K562 (cell line): ENCODE measurements at regions not wholly inside any gene's neighbourhood (a gene's known extent, or its start where the extent isn't known, plus 50 kb on each side); places are given as distances from the start of the nearest gene placed in this dataset.
"Not testable (repeated sequence)": the region's sequence is repeated elsewhere in the genome, so short reads cannot be mapped to it uniquely, and the experiment has no call there.

ENCODE experiments used
- ATAC-seq: fragments of 200-7000 bp; cut with Tn5 transposase; 3 replicates; pipeline ENCODE4 v1.9.1; 2020; ENCODE audit warnings: moderate library complexity
- BruUV-seq: library from RNA; stranded (reverse); fragments of 400-500 nt; replicated peaks from 2 replicates; lab custom pipeline; 2021; lab: Mats Ljungman, UMichigan
- CTCF ChIA-PET: fragments of 300-600 bp; formaldehyde crosslinking; extraction: SDS; loops from one replicate; lab custom pipeline; 2021; ENCODE audit warnings: low intra/inter-chr PET ratio; lab: Yijun Ruan, JAX
- POLR2A ChIA-PET: fragments of 300-600, 350-650 bp; sonication (Branson Sonifier 250); formaldehyde crosslinking; extraction: SDS; loops from one replicate; lab custom pipeline; 2021; ENCODE audit warnings: antibody characterized with exemption, inconsistent platforms; lab: Yijun Ruan, JAX
- DNase-seq, 4 experiments: peaks; one replicate each; pipeline versions ENCODE4 v3.0.0 to v3.0.0-alpha.2; 2011 to 2018; ENCODE audit warnings: low spot score in 3 of 4, mixed read lengths in 3 of 4; ENCODE audit errors: extremely low read depth in 1 of 4
- FAIRE-seq: peaks from 2 replicates; lab custom pipeline; 2011; peaks lifted over from hg19 to GRCh38; lab: Jason Lieb, UNC
- H2AFZ ChIP-seq: 2 replicates; pipeline ENCODE4 v1.6.0; 2011; ENCODE audit warnings: low read depth, low read length, control low read depth, inconsistent platforms
- H3K27ac ChIP-seq: fragments of 200-600 bp; 3 replicates; pipeline ENCODE4 v1.8.0; 2011; ENCODE audit warnings: low read depth, mild to moderate bottlenecking, control low read depth, inconsistent platforms, low read length, moderate library complexity, mixed read lengths; ENCODE audit errors: extremely low read depth
- H3K27me3 ChIP-seq, 2 experiments: fragments of 300-600 bp in 1 of 2; 2 replicates in 1 of 2; 3 replicates in 1 of 2; pipeline versions ENCODE4 v1.6.0 to v1.8.0; 2011; ENCODE audit warnings: inconsistent platforms in 2 of 2, low read length in 2 of 2, mild to moderate bottlenecking in 1 of 2, mixed read lengths in 1 of 2, moderate library complexity in 1 of 2; ENCODE audit not compliant: control insufficient read depth in 2 of 2, insufficient read depth in 2 of 2
- H3K36me3 ChIP-seq: fragments of 300-600 bp; 3 replicates; pipeline ENCODE4 v1.8.0; 2011; ENCODE audit warnings: mild to moderate bottlenecking, low read length, inconsistent platforms; ENCODE audit not compliant: control insufficient read depth, insufficient read depth
- H3K4me1 ChIP-seq, 2 experiments: fragments of 200-600 bp in 1 of 2; replicated peaks in 1 of 2; 2 replicates in 1 of 2; 3 replicates in 1 of 2; pipeline versions ENCODE4 v1.5.1 to v1.8.0; 2011; ENCODE audit warnings: inconsistent platforms in 2 of 2, low read length in 2 of 2, mild to moderate bottlenecking in 1 of 2, mixed read lengths in 1 of 2, moderate library complexity in 1 of 2; ENCODE audit not compliant: control insufficient read depth in 2 of 2, insufficient read depth in 2 of 2
- H3K4me2 ChIP-seq: 2 replicates; pipeline ENCODE4 v1.6.1; 2011; ENCODE audit warnings: low read length, control low read depth, inconsistent platforms, mixed read lengths; ENCODE audit not compliant: insufficient read depth
- H3K4me3 ChIP-seq: fragments of 200-600 bp; sonication (generic), shearing (Covaris generic); 2 replicates; pipeline ENCODE4 v1.5.1; 2016; ENCODE audit warnings: control low read depth, inconsistent platforms
- H3K79me2 ChIP-seq: fragments of 200-600 bp; 3 replicates; pipeline ENCODE4 v1.8.0; 2011; ENCODE audit warnings: low read length, inconsistent platforms; ENCODE audit not compliant: control insufficient read depth, insufficient read depth
- H3K9ac ChIP-seq, 2 experiments: 2 replicates each; pipeline versions ENCODE4 v1.6.0 to v1.6.1; 2011; ENCODE audit warnings: low read depth in 2 of 2, low read length in 2 of 2, control low read depth in 1 of 2, inconsistent platforms in 1 of 2, mild to moderate bottlenecking in 1 of 2, mixed read lengths in 1 of 2; ENCODE audit not compliant: insufficient read depth in 1 of 2
- H3K9me1 ChIP-seq: one replicate; pipeline ENCODE4 v1.6.0; 2011; ENCODE audit warnings: inconsistent platforms, mild to moderate bottlenecking, low read length, moderate library complexity; ENCODE audit not compliant: control insufficient read depth, insufficient read depth
- H3K9me3 ChIP-seq: replicated peaks from 2 replicates; pipeline ENCODE4 v1.5.1; 2011; ENCODE audit warnings: low read depth, low read length, inconsistent platforms; ENCODE audit not compliant: control insufficient read depth, insufficient read depth
- H4K20me1 ChIP-seq: replicated peaks from 2 replicates; pipeline ENCODE4 v1.6.1; 2011; ENCODE audit warnings: low read length, inconsistent platforms, mixed read lengths; ENCODE audit not compliant: control insufficient read depth, insufficient read depth
- DIDO1 ChIP-seq: fragments of 450-650 bp; IDR thresholded peaks from 2 replicates; pipeline ENCODE4 v1.6.1; 2016; ENCODE audit warnings: low read depth, missing biosample characterization, missing genetic modification characterization
- HMG20A ChIP-seq: fragments of 450-650 bp; formaldehyde crosslinking; conservative IDR thresholded peaks from 2 replicates; pipeline ENCODE4 v1.4.0; 2020; ENCODE audit warnings: mild to moderate bottlenecking, mixed read lengths
- RUNX1 ChIP-seq: sonication (generic); IDR thresholded peaks from 2 replicates; pipeline ENCODE4 v1.6.1; 2016; ENCODE audit warnings: antibody characterized with exemption, low read depth
- SAP30 ChIP-seq: fragments of 200-600 bp; sonication (generic); IDR thresholded peaks from 2 replicates; pipeline ENCODE4 v1.6.1; 2012; ENCODE audit warnings: borderline replicate concordance, low read depth, mild to moderate bottlenecking, moderate library complexity, low read length, control low read depth, inconsistent platforms; ENCODE audit not compliant: insufficient read depth, poor library complexity, severe bottlenecking
- SOX6 ChIP-seq: fragments of 450-650 bp; IDR thresholded peaks from 2 replicates; pipeline ENCODE4 v1.6.1; 2014; ENCODE audit warnings: mild to moderate bottlenecking
- SRSF3 ChIP-seq: fragments of 200-400 bp; formaldehyde crosslinking; IDR thresholded peaks from 2 replicates; pipeline ENCODE4 v1.6.1; 2016; ENCODE audit warnings: mild to moderate bottlenecking, low read length, moderate library complexity; ENCODE audit not compliant: insufficient read depth
- TAF1 ChIP-seq: IDR thresholded peaks from 2 replicates; pipeline ENCODE4 v1.6.1; 2011; ENCODE audit warnings: mild to moderate bottlenecking, low read length, moderate library complexity; ENCODE audit not compliant: insufficient read depth, control insufficient read depth, severe bottlenecking; ENCODE audit errors: extremely low read depth
- THRAP3 ChIP-seq: fragments of 450-650 bp; IDR thresholded peaks from 2 replicates; pipeline ENCODE4 v1.6.1; 2016; ENCODE audit warnings: mild to moderate bottlenecking, inconsistent platforms, borderline replicate concordance
- ZBTB17 ChIP-seq: fragments of 450-650 bp; formaldehyde crosslinking; IDR thresholded peaks from 2 replicates; pipeline ENCODE4 v1.4.0; 2020; ENCODE audit warnings: mild to moderate bottlenecking
- ZNF277 ChIP-seq: fragments of 250-450 bp; sonication (Bioruptor Pico); IDR thresholded peaks from 2 replicates; pipeline ENCODE4 v1.8.0; 2022; ENCODE audit warnings: inconsistent platforms, mild to moderate bottlenecking, moderate library complexity, borderline replicate concordance
- ZNF445 ChIP-seq: fragments of 250-450 bp; sonication (Bioruptor Pico); IDR thresholded peaks from 2 replicates; pipeline ENCODE4 v1.4.0; 2020; ENCODE audit warnings: low read depth, mild to moderate bottlenecking, moderate library complexity
- ZNF589 ChIP-seq: fragments of 200-800 bp; sonication (Bioruptor generic); IDR thresholded peaks from 2 replicates; pipeline ENCODE4 v1.6.1; 2016; ENCODE audit warnings: low read depth, missing genetic modification characterization, missing compliant biosample characterization
- WGBS: fragments of 100-300 bp; shearing (Covaris generic); methylation state at CpG from one replicate; pipeline ENCODE4 v1.1.6; 2016; ENCODE audit warnings: low coverage, mixed read lengths; ENCODE audit not compliant: insufficient coverage; ENCODE audit errors: missing lambda C conversion rate; 5-methylcytosine and 5-hydroxymethylcytosine counted together
- in situ Hi-C: fragments of 300-500 bp; cut with MboI; formaldehyde crosslinking; loops from 4 replicates; pipeline ENCODE4 v1.15.0; 2018; ENCODE audit warnings: inconsistent platforms, mixed read lengths
- intact Hi-C: fragments of 100-400 bp; cut with micrococcal nuclease; formaldehyde crosslinking; loops from 2 replicates; pipeline ENCODE4 v1.14.2; 2022

GRCh38 chr9:78172610-78173009 is 63.3 kb upstream of the CEP78 start:
- H3K9ac ChIP-seq, H3K4me3 ChIP-seq, H3K4me2 ChIP-seq, ATAC-seq, CTCF ChIA-PET, H2AFZ ChIP-seq, intact Hi-C loops, in situ Hi-C loops, DNase-seq, H3K27me3 ChIP-seq, H3K9me3 ChIP-seq, H3K9me1 ChIP-seq, FAIRE-seq, H3K36me3 ChIP-seq, H4K20me1 ChIP-seq, H3K27ac ChIP-seq, H3K4me1 ChIP-seq, BruUV-seq, H3K79me2 ChIP-seq, POLR2A ChIA-PET: not testable (repeated sequence)
- WGBS, result 0% methylated on average over 6 of the region's 6 CpGs

GRCh38 chr9:78171651-78172050 is 64.2 kb upstream of the CEP78 start:
- in situ Hi-C loops, result no loop called here
- POLR2A ChIA-PET, result no interaction called here
- Histone ChIP-seq H4K20me1 (no peaks in the 10 kb centered on the region), H3K4me1 (no peaks in the 10 kb centered on the region), H3K9me1 (no peaks in the 10 kb centered on the region), H3K4me2 (no peak overlapping the region), H3K36me3 (no peaks in the 10 kb centered on the region), H3K4me3 (no peak overlapping the region), H3K27ac (no peak overlapping the region), H3K9me3 (no peaks in the 10 kb centered on the region), H2AFZ (no peak overlapping the region), H3K27me3 (no peaks in the 10 kb centered on the region), H3K79me2 (no peaks in the 10 kb centered on the region), H3K9ac (no peak overlapping the region)
- FAIRE-seq, result no peak
- WGBS, result 9% methylated on average over 1 of the region's 1 CpG
- no peak for DNase-seq
- intact Hi-C loops, result no loop called here
- CTCF ChIA-PET, result no interaction called here
- ATAC-seq, result no peak
- no TSS peak for BruUV-seq
- no peak for TF ChIP-seq ZBTB17
- TF ChIP-seq SAP30, result no peak
- no peak for TF ChIP-seq SOX6
- TF ChIP-seq ZNF445 (CRISPR knock-in tag), result no peak
- TF ChIP-seq HMG20A, result no peak
- TF ChIP-seq RUNX1, result no peak
- no peak for TF ChIP-seq THRAP3
- TF ChIP-seq ZNF589 (CRISPR knock-in tag), result no peak
- TF ChIP-seq DIDO1 (tag), result no peak
- no peak for TF ChIP-seq ZNF277 (CRISPR knock-in tag)
- no peak for TF ChIP-seq TAF1
- TF ChIP-seq SRSF3, result no peak
